GM19324 (cell line): ENCODE measurements at regions not wholly inside any gene's neighbourhood (a gene's known extent, or its start where the extent isn't known, plus 50 kb on each side); places are given as distances from the start of the nearest gene placed in this dataset.
A peak's percentile ranks its signal among the peaks of the same experiment; 100 is the strongest.
"Not testable (repeated sequence)": the region's sequence is repeated elsewhere in the genome, so short reads cannot be mapped to it uniquely, and the experiment has no call there.

Experiments
- ATAC-seq: cut with Tn5 transposase; IDR thresholded peaks from one replicate; pipeline ENCODE4 v1.9.1; 2021; ENCODE audit warnings: mild to moderate bottlenecking, moderate library complexity; ENCODE audit not compliant: unreplicated experiment, low FRiP score

DNA sequence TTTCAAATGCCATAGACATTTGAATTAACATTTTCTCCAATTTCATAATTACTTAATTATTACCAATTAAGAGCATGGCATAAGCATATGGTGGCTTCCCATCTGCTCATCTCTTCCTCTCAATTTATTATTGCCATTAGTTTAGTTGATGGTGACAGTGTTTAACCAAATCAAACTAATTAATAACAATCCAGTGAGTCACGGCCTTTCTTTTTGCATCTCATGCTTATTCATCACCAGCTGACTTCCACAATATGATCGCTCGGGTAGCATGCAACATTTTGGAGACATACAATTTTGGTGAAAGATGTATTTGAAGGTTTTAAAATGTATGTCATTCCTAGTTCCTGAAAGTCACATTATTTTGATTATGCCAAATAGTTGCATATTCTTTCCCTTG is 172.8 kb upstream of the TACR3 start:
- no peak for ATAC-seq

DNA sequence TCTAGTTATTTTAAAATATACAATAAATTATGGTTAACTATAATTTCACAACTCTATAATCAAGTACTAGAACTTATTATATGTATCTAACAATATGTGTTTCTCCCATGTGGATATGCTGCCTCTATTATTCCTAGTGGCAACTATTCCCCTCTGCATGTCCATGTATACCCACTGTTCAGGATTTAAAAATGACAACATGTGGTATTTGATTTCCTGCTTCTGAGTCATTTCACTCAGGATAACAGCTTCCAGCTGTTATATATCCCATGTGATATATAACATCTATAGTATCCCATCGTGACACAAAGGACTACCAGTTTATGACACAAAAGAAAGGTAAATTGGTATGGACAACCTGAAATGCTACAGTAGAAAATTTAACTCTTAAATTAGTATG is 167.4 kb upstream of the TACR3 start:
- no peak for ATAC-seq

DNA sequence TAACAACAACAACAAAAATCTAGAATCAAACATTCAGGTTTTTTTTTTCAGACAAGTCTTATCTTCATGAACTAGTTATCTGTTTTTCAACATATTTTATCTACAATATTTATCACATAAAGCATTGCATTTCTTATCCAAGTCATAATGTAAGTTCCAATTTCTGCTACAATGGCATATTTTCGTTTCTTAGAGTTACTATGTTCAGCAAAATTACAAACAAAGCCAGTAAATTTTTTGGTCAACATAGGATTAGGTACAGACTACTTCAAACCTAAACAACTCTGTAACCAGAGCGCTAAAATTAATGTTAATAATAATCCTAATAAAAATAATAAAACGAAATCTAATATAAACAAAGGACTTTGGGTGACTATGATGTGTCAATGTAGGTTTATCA is 165.4 kb upstream of the TACR3 start:
- ATAC-seq: no peak

DNA sequence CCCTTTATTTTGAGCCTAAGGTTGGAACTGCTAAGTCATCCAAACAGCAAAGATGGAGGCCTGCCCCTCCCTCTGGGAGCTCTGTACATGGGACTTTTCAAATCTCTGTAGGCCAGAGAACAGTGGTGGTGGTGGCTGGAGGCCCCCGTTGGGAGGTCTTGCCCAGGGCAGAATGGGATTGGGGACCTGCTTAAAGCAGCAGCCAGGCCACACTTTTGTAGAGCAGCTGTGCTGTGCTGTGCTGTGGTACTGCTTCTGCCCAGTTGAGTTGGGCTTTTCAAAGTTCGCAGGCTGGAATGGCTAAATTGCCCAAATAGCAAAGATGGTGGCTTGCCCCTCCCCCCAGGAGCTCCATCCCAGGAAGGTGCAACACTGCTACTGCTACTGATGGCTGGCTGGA is 147.5 kb upstream of the TACR3 start:
- no peak for ATAC-seq

DNA sequence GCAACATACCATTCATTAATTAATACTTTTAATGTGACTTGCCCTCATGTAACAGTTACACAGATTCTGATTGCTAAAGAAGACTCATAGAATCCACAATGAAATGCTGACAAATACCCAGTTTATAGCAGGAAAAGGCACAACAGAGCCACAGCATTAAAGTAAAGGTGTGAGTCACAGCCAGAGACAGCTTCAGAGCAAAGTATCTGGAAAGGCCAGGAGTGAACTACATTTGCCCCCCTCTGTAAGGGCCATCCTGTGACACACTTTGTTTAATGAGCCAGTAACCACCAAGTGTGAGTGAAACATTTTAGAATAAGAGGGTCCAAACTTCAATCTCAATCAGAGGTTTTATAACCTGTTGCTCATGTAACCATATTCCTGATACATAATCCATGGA is 133.8 kb upstream of the TACR3 start:
- ATAC-seq: no peak

DNA sequence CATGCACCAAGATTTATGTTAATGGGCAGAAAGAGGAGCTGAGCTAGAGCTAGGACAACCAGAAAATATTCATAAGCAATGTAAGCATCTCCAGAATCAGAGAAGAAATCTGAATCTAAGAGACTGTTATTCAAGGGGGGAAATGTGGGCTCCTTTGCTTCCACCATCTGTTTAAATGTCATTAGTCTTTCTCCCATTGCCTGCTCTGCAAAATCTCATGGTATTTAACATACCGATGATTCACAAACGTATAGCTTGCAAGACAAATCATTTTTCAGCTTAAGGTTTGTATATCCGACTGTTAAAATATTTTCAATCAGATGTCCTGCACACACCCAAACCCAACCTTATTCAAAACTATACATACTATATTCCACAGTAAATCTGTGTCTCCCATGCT is 133.4 kb upstream of the TACR3 start:
- no peak for ATAC-seq

DNA sequence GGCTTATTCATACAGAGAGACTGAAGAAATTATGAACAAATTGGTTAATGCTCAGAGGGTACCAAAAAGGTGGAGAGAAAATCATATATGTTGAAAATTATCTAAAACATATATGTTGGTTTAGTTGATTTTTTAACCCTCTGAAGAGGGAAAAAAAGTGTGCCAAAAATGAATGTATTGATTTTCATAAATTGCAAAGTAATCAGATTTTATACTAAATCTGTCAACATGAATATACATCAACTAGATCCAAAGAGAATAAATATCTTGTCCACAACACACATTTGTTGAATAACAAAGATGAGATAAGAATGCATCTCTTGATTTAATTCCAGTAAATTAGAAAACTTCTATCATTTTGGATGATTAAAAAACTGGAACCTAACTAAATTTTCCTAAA is 125.3 kb upstream of the TACR3 start:
- ATAC-seq: no peak

DNA sequence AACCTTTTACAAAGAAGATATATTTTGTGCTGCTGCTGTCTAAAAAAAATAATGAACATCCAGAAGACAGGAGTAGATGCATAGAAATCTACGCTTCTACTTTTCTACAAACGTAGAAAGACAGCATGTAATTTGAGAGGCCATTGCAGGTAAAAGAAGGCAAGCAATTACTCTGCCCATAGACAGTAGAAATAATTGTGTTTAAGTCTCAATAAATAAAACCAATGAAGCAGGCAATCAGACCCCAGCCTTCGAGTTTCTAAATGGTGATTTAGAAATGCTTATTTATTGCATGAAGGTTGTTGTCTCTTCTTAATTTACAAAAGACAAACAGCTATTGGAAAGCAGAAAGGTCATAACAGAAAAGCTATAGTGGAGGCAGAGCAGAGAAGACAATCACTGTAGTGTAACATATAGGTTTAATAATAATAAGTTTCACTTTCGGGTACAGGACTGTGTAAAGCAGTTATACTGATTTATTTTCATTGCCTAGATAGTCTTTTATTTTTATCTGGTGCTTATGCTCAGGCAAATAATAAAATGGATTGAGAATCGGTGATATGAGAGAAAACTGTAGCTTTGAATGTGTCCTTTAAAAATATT is 123.0 kb upstream of the TACR3 start:
- ATAC-seq: no peak

DNA sequence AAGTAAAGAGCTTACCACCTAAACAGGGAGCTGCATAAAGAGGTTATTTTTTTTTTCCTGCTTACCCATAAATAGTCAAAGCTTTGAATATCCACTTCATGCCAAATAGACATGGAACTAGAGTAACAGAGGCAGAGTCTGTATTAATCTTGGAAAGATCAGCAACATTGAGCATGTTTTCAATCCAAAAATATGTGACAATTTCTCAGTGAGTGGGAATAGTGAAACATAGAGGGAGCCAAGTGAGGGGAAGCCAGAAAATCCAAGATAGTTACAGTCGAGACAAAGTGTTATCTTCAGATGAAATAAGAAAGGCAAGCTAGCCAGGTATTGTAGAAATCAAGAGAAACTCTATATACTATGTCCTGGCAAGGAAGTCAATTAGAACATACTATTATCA is 122.3 kb upstream of the TACR3 start:
- no peak for ATAC-seq

DNA sequence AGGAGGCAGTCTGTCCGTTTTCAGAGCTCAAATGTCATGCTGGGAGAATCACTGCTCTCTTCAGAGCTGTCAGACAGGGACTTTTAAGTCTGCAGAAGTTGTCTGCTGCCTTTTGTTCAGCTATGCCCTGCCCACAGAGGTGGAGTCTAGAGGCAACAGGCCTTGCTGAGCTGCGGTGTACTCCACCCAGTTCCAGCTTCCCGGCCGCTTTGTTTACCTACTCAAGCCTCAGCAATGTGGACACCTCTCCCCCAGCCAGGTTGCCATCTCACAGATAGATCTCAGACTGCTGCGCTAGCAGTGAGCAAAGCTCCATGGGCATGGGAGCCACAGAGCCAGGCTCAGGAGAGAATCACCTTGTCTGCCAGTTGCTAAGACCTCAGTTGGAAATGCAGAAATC is 90.5 kb upstream of the TACR3 start:
- not testable (repeated sequence) for ATAC-seq

DNA sequence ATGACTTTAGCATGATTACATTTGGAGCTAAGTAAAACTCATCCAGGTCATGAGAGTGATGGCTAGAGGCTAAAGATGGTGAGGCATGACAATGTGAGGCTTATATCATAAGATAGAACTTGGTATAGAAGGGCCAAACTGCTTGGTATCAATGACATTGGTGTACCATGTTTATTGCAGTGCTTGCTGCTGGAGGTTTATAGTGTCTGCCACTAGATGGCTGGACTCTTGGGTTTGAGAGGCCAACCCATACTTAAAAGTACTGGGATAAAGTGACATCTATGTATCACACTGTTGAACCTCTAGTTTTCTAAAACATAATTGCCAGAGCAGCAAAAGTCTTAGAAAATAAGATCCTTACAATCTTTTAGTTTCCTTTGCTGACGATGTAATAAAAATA is 83.0 kb upstream of the TACR3 start:
- no peak for ATAC-seq

DNA sequence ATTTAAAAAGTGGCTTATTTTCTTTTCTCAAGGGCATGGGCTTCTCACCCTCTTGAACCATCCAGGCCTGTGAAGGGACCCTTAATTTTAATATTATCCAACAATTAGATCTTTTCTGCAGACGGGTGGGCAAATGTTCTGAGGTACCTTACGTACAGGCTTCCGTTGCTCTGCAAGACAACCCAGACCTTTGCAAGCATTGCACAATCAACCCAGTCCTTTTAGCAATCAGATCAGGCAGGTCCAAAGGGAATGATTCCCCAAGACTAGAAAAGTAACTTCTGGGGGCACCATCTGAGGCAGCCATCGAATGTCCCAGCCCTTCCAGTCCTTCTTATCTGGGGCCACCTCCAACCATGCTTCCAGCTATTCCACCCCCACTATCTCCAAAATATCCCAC is 67.3 kb upstream of the TACR3 start:
- no peak for ATAC-seq

DNA sequence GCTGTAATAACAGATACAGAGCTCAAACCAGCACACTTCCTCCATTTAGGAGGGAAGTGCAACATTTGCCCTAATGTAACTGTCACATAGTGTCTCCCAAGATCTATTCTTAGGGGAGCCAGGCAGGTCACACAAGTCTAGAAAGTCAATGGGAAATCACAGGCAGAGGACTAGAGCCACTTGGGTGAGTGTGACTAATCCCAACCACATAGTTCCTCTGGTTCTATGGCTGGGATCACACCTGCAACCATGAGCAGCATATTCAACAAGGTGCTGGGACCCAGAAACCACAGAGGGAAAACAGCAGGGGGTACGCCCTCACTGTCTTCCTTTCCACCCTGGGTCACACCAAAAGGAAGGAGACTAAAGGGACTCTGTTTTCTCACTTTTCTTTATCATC is 66.8 kb upstream of the TACR3 start:
- no peak for ATAC-seq

DNA sequence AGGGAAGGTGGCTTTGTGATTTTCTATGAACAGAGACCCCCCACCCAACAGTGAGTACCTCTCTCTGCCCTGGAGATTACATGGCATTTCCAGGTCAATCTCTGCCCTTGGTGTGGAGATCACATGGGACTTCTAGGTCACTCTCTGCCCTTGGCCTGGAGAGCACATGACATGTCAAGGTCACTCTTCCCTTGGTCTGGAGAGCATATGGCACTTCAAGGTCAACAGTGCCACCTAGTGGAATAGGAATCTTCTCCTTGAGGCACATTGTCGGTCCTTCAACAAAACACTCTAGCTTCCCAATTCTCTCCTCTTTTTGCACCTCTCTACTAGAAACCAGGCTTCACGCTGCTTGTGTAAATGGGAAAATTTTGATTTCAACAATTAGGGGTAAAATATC is 66.2 kb upstream of the TACR3 start:
- ATAC-seq: peak; percentile 67

DNA sequence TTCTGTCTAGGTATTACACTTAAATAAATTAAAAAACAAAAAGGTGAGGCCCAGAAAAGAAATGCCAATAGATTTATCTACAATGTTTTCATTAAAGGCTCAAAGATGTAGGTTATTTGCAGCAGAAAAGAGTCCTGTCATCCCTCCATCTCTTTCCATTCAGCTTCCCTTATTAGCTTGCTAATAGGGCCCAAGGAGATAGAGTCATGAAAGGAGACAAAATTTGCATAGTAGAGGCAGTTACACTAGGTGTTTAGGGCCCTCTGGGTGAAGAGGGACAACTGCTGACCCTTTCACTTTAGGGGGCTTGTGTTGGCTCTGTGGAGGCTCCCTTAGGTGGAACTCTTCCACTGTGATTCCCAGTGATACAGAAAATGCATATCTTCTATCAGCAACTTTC is 58.4 kb upstream of the TACR3 start:
- ATAC-seq: no peak

DNA sequence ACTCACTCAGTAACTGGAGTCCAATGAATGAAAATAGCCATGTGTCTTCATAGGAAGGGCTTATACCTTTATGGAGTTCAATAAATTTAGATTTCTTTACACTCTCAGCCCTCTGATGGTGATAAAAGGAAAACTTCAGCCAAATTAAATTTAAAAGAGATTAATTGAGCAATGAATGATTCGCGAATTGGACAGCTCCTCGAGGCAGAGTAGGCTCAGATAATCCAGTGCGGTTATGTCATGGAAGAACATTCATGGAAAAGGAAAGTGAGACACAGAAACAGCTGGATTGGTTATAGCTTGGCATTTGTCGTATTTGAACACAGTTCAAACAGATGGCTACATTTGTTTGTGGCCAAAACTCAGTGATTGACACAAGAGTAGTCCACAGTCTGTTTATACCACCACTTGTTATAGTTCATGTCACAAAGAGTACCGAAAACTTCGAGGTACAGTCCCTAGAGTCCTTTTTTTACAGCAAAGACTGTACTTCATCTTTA is 54.6 kb upstream of the TACR3 start:
- no peak for ATAC-seq

DNA sequence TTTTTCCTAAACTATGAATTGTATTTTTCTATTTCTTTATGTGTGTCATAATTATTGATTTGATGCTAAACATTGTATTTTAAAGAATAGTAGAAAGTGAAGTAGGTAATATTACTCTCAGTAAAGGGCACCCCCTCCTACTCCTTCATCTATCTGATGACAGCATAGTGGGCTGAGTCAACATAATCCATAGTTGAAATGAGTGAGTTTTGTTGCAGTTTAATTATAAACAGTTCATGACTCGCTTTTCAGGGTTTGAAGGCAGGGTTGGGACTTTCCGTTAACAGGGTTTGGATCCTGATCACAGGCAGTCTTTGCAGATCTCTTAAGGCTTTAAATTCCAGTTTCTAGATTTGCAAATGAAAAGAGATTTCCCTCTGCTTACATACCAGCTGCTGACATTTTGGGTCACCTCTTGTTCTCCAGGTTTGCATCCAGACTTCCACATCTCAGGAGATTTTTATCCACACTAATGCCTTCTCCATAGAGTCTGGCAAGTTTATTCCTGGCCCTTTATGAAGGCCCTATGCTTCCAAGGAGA is 54.0 kb upstream of the TACR3 start:
- no peak for ATAC-seq
